Erythroblast (primary cell): ENCODE measurements at regions not wholly inside any gene's neighbourhood (a gene's known extent, or its start where the extent isn't known, plus 50 kb on each side); places are given as distances from the start of the nearest gene placed in this dataset.
"Not testable (repeated sequence)": the region's sequence is repeated elsewhere in the genome, so short reads cannot be mapped to it uniquely, and the experiment has no call there.

Source experiments
- DNase-seq, 2 experiments: peaks; one replicate each; lab custom pipeline; 2025; lab: John Stamatoyannopoulos, UW
- GATA1 ChIP-seq: IDR thresholded peaks from 2 replicates; pipeline ENCODE4 v1.6.1; 2011; ENCODE audit warnings: low read depth, mild to moderate bottlenecking, control low read depth, low read length, moderate library complexity
- POLR2A ChIP-seq: IDR thresholded peaks from 2 replicates; pipeline ENCODE4 v1.6.1; 2011; ENCODE audit warnings: mild to moderate bottlenecking, low read length

DNA sequence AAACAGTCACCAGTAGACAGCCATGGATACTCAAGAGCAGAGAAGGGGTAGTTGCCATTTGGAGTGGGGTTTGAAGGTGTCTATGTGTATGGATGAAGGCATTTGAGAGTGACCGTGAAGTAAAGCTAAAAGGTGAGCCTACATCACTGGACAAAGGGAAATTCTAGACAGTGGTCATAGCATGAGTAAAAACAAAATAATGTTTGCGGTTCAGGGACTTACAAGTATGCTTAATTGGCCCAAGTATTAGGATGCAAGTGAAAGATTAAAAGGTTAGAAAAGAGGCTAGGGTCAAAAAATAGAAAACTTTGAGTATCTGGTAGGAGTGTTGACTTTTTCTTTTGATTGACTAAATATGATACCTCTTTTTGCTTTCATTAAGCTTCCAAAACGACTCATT lies 238.1 kb upstream of the SLC8A1 start:
- no peak for DNase-seq
- TF ChIP-seq POLR2A (no peak), GATA1 (no peak)

DNA sequence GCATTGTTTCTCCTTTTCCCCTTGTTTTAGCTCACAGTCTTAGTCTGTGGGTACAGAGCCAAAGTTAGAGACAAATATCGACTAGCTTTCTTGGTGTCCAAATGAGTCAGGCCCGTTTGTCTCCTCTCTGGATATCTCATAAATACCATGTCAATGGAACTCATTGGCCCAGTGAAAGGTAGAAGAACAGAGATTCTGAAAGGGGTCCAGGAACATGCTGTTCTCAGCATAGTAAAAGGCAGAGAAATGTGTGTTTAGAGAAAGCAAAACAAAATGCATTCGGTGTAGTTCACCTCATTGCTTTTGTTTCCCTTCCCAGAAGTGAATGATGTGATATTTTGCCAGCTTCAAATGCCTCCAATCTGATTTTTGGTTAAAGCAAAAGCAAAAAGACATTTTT lies 238.6 kb upstream of the SLC8A1 start:
- DNase-seq = no peak
- TF ChIP-seq POLR2A (no peak), GATA1 (no peak)

DNA sequence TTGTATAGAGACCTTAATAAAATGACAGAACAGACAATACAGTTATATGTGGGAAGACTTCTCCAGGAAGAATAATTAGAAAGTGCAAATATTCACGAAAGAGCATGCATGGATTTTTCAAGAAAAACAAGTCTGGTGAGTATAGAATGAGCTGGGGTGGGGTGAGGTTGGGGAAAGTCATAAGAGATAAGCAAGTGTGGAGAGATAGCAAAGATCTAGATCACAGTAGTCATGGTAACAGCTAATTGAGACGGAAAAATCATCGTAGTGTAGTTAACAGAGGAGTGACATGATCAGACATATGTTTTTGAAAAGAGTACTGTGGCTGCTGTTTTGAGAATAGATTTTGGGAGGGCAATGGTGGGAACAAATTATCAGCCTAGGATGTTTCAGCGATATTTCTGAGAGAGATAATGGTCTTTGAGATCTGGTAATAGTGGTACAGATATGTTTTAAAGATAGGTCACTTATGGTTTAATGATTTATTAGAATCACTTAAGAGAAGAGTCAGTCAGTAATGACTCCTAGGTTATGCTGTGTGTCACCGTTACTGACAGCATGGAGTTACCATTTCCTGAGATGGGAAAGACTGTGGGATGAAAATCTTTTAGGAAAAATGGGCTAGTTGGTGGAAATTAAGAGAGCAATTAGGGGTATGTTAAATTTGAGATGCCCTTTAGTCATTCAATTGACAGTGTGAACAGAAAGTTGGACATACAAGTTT lies 248.5 kb upstream of the SLC8A1 start:
- DNase-seq = peak; percentile 4 to 28

DNA sequence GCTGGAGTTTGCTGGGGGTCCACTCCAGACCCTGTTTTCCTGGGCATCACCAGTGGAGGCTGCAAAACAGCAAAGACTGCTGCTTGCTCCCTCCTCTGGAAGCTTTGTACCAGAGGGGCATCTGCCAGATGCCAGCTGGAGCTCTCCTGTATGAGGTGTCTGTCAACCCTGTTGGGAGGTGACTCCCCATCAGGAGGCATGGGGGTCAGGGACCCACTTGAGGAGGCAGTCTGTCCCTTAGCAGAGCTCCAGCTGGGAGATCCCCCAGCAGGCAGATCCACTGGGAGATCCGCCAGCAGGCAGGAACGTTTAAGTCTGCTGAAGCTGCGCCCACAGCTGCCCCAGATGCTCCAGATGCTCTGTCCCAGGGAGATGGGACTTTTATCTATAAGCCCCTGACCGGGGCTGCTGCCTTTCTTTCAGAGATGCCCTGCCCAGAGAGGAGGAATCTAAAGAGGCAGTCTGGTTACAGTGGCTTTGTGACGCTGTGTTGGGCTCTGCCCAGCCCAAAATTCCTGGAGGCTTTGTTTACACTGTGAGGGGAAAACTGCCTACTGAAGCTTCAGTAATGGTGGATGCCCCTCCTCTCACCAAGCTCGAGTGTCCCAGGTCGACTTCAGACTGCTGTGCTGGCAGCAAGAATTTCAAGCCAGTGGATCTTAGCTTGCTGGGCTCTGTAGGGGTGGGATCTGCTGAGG lies 260.5 kb upstream of the SLC8A1 start:
- DNase-seq = not testable (repeated sequence)

More for the DNA sequence above, 248.5 kb upstream of the SLC8A1 start:
- TF ChIP-seq POLR2A (no peak), GATA1 (no peak)

DNA sequence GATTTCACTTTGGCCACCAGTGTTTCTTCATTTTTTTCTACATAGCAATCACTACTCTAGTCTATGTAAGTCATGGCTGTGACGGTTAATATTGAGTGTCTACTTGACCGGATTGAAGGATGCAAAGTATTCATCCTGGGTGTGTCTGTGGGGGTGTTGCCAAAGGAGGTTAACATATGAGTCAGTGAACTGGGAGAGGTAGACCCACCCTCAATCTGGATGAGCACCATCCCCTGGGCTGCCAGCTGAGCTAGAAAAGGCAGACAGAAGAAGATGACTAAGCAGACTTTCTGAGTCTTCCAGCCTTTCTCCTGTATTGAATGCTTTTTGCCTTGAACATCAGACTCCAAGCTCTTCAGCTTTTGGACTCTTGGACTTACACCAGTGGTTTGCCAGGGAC lies 265.0 kb upstream of the SLC8A1 start:
- TF ChIP-seq POLR2A (no peak), GATA1 (no peak)
- no peak for DNase-seq

DNA sequence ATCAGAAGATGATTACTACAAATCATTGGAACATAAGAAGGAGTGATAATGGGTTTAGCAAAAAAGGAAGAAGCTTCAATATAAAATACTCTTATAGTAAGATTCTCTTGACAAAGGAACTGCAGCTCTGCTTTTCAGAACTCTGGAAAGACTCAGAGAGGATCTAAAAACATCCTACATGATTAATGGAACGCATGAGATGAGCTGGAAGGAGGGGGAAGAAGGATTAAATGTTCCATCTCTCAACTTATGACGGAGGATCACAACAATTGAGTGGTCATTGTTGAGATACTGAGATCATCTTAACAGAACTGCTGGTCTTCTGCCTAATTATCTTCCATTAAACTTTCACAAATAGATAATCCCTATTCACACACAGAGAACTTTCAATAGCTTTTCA lies 267.5 kb upstream of the SLC8A1 start:
- DNase-seq = no peak
- TF ChIP-seq GATA1 (no peak), POLR2A (no peak)

DNA sequence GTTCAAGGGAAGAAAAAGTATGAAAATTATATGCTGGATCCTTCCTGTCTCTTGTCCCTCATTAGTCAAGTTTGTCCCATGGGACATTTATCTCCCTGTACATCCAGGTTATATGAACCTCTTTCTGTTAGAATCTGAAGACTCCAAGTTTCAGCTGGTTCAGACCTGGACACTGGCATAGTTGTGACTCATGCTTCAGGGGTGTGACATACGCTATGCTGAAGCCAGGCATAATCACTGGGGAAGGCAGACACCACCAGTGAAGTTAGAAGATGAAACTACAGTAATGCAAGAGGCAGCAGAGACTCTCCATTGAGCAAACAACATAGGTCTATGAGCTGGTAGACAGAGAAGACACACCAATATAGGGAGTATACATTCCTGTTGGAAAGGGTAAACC lies 269.7 kb upstream of the SLC8A1 start:
- DNase-seq = no peak
- no peak for TF ChIP-seq GATA1
- no peak for TF ChIP-seq POLR2A

DNA sequence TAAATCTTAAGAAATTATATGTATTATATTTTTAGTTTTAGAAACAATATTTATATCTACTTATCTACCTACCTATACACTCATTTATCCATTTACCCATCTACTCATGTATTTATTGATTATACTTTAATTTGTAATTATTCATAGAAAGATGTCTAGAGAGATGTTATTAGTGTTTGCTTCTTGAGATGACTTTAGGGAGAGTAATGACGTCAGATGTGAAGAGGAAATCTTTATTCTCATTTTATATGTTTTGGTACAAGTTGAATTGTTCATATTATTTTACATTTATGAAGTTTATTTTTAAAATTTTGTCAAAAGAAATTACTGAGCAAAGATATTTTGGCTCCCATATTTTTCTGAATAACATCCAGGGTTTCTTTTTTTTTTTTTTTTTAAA lies 271.3 kb upstream of the SLC8A1 start:
- no peak for TF ChIP-seq POLR2A
- TF ChIP-seq GATA1 = no peak
- no peak for DNase-seq

DNA sequence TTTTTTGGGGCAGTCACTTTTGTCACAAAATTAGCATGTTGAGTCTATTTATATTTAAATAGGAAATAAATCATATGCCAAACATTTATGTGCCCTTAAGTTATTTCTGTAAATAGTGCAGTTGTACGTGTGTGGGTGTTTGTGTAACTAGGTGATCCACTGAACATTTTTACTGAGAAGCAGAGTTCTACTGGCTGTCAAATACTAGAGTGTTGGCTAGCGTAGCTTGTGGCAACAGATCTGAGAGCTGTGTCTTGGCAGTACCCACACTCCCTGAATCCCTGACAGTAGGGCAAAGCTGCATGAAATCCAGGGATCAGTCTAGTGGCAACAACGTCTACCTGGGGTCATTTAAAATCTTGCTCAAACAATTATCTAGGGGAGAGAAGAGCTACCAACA lies 273.1 kb upstream of the SLC8A1 start:
- TF ChIP-seq POLR2A = no peak
- TF ChIP-seq GATA1 = no peak
- DNase-seq = no peak

DNA sequence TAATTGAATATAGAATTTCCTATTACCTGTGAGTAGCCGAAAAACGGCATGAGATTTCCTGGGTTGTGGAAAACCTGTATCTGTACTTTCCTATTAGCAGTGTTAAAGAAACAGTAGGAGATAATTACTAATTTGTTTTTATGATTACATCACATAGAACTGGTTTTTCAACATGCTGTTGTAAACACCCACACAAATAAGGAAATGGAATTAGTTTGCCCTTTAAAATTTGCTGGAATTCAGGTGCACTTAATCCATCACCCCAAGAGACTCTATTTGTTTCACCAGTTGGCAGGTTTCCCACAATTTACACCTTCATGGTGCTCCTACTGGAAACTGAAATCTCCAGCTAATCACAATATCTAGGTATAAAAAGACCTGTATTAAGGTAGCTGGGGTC lies 274.1 kb upstream of the SLC8A1 start:
- no peak for DNase-seq
- TF ChIP-seq GATA1 = no peak

DNA sequence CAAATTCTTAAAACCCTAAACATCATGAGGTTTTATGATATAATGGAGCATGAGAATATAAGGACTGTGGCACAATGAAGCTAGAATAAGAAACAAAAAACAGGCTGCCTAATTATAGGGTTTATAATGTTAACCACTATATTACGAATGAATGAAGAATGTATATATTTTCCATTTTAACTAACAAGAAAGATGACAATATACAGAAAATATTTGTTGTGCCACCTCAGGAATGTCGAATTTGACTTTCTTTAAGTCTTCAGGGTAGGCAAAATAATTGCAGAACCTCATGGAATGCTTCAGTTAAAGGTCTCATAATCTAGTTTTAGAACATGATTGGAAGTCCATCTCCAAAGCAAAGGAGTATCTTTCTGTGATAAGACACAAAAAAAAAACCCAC lies 282.9 kb upstream of the SLC8A1 start:
- TF ChIP-seq POLR2A (no peak), GATA1 (no peak)
- no peak for DNase-seq

DNA sequence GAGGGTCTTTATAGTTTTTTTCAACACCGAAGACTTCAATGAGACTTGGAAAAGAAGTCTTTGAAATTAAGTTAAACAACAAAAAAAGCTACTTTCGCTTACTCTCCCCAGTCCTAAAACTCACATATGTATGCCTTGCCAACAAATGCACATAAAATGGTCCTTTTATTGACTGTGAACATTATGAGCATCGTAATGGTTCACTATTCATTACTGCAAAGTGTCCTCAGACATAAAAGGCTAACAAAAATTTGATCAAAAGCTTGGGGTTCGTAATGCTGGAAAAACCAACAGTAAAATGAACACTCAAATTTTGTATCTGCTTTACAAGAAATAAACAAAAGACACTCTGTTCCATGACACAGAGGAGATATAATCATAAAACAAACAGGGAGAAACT lies 285.3 kb upstream of the SLC8A1 start:
- TF ChIP-seq GATA1 (no peak), POLR2A (no peak)
- no peak for DNase-seq

DNA sequence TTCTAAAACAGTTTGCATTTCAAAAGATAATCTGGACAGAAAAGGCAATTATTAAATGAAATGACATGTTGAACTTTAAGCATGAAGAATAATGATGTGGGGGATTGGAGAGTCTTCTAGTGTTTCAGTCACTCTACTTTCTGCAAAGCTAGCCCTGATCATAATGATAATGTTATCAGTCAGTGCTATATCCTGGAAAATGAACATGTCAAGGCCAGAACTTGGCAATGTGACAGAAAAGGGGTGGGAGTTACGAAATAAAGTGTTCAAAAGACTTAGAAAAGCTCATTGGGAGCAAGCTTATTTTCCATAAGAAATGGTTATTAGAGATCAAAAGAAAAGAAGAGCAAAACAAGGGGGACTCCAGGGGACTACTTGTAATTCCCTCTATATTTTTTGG lies 288.5 kb upstream of the SLC8A1 start:
- peak; percentile 30 to 53 for DNase-seq
- no peak for TF ChIP-seq GATA1
- no peak for TF ChIP-seq POLR2A

DNA sequence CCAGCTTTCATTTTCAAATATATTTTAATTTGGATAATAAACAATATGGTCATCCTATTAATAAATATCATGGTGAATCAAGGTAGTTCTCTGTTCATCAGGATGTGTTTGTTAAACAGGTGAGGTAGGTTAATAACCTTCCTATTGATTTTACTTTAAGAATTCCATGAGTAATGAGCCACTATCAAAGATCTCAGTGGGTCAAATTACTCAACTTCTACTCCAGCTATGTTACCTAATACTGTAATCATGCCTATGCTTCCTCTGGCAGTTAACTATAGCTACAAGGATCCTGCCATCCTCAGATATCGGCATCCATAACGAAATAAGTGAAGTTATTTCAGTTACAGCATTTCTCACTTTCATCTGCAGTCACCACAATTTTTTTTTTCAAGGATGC lies 289.6 kb upstream of the SLC8A1 start:
- TF ChIP-seq POLR2A (no peak), GATA1 (no peak)
- no peak for DNase-seq

DNA sequence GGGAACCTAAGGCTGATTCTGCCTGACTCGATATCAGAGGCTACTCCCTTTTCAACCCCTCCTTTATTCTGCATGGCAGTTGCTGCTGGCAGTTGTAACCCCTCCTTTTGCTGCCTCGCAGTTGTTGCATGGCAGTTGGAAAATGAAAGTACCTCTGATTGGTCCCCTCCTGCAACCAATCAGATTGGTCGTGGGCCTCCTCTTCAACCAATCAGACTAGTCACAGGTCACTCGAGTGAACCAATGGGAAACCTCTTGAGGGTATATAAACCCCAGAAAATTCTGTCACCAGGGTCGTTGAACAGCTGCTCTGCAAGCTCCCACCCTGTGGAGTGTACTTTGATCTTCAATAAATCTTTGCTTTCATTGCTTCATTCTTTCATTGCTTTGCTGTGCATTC lies 294.3 kb upstream of the SLC8A1 start:
- TF ChIP-seq POLR2A (no peak), GATA1 (no peak)
- DNase-seq = peak; percentile 6 to 11

DNA sequence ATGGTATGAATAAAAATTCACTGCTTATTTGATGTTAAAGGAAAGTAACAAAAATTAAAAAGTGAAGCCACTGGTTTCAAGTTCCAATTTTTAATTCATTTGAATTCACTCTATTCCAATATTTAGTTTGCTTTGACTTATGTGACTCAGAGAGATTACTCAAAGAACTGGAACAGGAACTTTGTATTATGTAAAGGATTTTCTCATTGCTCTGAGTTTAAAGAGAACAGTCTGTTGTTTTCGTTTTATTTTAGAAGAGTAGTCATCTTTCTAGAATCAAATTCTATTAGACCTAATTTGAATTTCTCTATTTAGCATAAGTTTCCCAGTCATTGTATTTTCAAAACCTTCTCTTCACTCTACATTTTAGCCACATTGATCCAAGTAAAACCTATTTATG lies 300.1 kb upstream of the SLC8A1 start:
- TF ChIP-seq POLR2A = no peak
- no peak for TF ChIP-seq GATA1
- no peak for DNase-seq
